ENCODE measurements at regions not wholly inside any gene's neighbourhood (a gene's known extent, or its start where the extent isn't known, plus 50 kb on each side); places are given as distances from the start of the nearest gene placed in this dataset.
"Not testable (repeated sequence)": the region's sequence is repeated elsewhere in the genome, so short reads cannot be mapped to it uniquely, and the experiment has no call there.

DNA sequence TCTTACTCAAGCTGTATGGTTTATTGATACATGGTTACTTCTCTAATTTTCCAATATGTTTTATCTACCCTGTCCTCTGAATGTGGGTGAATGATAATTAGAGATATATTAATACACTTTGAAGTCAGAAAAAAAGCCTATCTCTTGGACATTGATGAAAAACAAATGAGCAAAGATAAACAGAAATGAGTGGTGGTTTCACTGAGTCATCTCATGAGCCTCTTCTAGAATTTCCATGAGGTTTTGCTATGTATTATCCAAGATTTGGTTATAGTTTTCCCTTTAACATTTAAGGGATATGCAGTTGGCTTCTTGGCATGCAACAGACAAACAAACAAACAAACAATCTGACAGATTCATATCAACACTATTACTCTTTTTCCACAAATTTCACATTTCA is 586.8 kb downstream of the RFPL4B start:
- DNase-seq (ENCODE audit: low read depth in 2 of 2): no peak

DNA sequence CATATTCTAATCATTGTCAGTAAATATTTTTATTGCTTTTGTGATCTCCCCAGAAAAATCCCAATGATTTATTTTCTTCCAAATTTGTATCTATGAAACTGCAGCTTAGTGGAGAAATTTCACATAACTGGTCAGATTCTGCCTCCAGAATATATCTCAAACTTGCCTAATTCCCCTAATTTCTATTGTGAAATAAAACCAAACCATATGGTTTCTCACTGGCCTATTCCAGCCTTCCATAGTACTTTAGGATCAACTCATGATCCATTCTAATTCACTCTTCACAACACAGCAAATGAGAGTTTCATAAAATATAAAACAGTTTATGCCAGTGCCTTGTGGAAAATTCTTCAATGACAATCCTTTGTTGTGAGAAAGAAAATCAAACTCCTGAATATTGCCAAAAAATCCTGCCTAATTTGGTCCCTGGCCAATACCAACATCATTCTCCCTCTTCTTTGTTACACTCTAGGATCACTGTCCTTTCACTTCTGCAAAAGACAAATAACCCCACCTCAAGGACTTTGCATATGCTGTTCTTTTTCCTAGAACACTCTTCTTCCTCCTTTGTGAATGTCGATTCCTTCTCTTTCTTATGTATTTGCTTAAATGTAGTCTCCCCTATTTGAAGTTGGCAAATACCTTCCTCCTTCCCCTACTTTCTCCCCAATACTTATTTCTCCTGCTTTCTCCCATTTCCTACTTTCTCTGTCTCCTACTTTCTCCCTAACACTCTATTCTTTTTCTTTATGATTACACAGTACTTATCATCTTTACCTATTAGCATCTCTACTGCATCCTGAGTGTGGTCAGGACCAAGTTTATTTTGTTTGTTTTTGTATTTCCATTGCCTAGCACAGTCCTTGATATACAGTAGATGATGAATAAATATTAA is 587.5 kb downstream of the RFPL4B start:
- DNase-seq (ENCODE audit: low read depth in 2 of 2): no peak

DNA sequence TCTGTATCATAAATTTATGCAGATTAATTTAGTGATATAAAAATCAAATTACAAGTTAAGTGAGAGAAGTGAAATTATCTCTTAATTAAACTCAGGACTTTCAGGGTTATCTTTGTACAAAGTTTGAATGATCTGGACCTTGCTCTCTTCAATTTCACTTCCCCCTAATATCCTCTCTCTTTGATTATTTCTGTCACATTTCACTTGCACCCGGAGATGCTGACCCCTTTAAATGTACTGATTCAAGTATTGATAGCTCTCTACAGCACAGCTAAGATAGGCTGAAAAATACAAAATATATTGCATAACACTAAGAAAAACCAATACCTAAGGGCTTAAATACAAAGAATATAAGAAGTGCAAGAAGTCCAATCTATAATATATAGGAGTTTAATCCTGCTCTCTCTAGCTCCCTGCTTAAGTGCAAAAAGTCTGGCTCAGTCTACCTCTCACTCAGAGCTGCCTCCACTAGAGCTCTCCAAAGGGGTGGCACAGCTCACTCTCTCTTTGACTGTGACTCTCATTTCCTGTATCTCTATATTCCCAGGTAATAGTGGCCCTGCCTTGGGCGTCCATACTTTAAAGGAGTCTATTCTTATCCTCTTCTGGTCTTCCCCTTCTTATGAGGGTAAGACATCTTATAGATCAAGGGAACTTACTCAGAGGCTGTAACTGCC is 588.4 kb downstream of the RFPL4B start:
- DNase-seq (ENCODE audit: low read depth in 2 of 2): no peak

DNA sequence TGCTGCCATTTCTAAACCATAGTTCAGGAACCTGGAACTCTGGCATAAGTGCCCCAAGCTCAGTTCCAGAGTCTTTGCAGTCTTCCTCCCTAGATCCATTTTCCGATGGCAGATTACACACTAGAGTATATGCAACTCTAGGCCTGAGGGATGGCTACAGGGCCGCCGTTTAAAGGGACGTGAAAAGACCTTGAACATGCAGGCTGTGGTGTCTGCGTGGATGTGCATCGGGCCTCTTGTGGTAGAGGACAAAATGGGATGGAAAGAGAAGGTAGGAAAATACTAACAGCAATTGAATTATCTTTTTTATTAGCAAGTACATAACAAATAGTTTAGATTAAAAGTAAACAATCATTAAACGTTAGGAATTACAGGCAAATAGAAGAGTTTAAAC is 588.9 kb downstream of the RFPL4B start:
- DNase-seq (ENCODE audit: low read depth in 2 of 2): no peak

DNA sequence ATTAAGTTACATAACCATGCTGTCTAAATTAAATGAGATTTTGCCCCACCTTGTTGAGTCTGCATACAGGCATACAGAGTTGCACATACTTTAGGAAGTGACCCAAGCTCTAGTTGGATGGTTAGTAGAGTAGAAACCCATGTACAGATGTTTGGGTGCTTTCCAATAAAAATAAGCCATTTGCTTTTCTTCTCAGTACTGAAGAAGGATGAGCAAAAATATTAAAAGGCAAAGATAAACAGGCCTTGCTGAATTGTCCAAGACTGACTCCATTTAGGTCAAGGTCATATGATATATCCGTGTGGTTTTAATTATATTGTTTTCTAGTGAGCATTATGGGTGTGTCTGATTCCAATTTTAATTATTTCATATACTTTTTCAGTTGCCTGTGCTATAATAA is 589.4 kb downstream of the RFPL4B start:
- DNase-seq (ENCODE audit: low read depth in 2 of 2): no peak

DNA sequence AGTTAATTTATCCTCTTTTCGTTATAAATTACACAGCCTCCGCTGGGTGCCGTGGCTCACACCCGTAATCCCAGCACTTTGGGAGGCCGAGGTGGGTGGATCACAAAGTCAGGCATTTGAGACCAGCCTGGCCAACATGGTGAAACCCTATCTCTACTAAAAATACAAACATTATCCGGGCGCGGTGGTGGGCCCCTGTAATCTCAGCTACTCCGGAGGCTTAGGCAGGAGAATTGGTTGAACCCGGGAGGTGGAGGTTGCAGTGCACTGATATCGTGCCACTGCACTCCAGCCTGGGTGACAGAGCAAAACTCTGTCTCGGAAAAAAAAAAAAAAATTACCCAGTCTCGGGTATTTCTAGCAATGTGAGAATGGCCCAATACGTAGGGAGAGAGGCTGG is 590.6 kb downstream of the RFPL4B start:
- DNase-seq (ENCODE audit: low read depth in 2 of 2): not testable (repeated sequence)

DNA sequence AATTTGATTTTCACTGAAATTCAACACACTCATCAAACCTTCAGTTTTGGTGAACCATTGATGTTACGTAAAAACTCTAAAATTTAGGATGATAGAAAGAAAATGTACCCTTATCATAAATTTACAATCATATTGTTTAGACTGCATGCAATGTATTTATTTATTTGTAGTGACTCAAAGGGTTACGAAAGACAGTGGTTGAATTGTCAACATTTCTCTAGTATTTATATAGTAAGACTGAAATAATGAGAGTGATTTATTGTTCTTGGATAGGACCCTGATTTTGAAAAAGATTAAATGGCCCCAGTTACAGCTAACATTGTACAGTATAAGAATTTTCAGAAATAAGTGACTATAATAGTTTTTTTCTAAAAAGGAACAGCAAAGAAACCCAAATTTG is 591.5 kb downstream of the RFPL4B start:
- no peak for DNase-seq (ENCODE audit: low read depth in 2 of 2)

DNA sequence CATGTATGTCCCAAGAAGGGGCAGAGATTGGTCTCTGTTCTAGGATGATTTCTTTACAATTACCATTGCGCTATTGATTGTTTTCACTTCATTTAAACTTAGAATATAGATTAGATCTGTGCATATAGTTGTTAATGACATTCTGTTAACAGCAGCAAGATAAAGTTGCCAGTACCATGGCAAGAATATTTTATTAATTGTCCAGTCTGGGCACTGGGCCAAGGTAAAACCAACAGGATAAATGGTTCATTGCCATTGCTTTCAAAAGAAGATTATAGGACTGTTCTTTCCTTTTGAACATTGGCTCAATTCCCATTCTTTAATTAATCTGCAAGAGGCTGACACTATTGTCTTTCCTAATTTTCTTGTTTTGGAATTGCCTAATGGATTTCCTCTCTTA is 592.4 kb downstream of the RFPL4B start:
- no peak for DNase-seq (ENCODE audit: low read depth in 2 of 2)

DNA sequence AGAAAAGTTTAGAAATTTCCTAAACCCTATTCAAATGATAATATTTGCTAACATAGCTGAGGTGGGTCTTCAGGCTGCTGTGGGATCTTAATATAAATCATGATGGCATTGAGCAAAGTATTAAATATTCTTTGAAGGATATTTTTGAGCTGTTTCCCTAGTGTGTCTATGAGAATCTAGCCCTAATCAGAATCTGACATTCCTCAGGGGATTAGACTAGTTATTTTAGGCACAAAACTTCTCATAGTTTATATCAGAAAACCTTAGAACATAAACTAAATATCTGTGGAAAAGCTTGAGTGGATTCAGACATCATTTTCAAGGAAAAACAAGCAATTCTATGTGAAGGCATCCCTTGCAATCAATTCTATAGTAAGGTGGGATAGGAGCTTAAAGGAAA is 594.5 kb downstream of the RFPL4B start:
- DNase-seq (ENCODE audit: low read depth in 2 of 2): no peak

DNA sequence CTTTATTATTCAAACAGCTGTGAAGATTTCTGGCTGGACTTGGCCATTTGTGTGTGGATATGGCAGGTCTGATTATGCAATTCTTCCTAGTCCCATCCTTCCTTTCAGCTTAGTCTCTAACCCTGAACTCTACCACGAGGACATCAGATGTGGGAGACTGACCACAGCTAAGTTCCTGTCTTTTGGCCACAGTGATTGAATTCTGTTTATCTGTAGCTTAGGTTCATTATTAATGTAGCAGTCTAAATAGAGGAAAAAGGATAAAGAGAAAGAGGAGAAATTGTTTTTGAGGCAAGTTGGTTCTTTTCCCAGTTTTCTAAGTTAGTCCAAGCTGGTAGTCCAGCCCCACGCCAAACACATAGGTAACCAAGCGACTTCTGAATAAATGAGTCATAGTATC is 598.9 kb downstream of the RFPL4B start:
- no peak for DNase-seq (ENCODE audit: low read depth in 2 of 2)

DNA sequence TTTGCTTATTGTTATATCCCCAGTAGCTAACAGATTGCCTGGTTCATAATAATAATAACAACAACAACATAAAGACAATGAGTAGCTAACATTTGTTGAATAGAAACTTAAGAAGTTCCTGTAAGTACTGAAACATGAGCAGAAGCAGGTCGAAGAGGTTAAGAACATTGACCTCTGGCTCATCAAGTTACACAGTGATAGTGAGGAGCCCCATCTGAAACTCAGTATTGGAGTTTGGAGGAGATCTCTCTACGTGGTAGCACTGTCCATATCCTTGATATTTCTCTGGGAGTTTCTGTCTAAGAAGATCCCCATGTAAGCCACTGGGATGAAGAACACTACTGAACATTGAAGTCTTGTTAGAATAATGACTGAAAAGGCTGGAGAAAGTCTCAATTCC is 600.4 kb downstream of the RFPL4B start:
- no peak for DNase-seq (ENCODE audit: low read depth in 2 of 2)

DNA sequence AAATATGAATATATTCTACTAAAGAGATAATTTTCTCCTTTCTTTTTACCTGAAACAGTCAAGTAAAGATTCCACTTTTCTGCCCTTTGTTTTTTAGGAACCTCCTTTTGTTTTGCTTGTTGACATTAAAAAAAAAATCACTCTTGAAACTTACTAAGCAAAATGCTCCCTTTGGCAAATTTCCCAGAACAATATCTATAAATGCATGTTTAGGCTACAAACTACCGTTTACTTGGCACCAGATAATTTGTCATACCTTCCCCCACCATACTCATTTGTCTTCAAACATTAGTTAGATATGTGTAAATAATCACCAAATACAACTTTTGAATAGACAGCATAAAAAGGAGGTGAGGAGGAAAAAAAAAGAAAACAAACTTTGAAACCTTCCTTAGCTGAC is 604.7 kb downstream of the RFPL4B start:
- DNase-seq (ENCODE audit: low read depth in 2 of 2): no peak

DNA sequence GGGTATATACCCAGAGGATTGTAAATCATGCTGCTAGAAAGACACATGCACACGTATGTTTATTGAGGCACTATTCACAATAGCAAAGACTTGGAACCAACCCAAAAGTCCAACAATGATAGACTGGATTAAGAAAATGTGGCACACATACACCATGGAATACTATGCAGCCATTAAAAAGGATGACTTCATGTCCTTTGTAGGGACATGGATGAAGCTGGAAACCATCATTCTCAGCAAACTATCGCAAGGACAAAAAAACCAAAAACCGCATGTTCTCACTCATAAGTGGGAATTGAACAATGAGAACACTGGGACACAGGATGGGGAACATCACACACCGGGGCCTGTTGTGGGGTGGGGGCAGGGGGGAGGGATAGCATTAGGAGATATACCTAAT is 608.6 kb downstream of the RFPL4B start:
- DNase-seq (ENCODE audit: low read depth in 2 of 2): not testable (repeated sequence)

DNA sequence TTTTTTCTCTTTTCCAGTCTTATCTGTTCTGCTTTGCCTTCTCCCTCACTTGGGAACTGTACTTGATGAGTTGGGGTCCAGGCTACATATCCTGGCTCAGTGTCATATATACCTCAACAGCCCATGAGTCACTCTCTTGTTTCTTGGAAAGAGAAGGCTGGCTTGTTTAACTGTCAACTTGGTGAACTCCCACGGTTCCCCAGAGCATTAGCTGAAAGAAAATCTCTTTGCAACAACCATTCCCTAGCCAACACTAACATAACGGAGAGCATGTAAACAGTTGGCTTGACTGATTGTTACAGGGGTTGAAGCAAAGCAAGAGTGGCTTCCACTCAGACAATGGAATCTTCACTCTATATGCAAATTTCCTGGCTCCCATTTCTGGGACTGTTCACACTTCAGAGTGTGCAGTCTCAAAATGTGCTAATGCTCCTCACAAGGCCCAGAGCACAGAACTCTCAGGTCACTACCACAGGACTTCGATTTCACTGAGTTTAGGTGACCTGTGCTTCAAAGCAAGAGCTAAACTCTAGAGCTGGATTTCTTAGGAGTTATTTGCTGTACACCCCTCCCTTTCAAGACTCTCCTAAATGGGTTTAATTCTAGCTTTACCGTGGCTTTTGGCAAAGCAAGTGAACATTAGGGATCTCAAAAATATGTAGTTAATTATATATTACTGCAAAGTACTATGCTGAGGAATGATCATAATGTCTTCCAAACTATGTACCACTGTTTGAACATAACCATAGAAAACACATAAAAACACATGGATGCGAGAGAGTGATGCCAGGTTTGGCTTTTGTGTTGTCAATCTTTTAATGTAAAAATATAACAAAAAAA is 609.8 kb downstream of the RFPL4B start:
- DNase-seq (ENCODE audit: low read depth in 2 of 2): no peak

DNA sequence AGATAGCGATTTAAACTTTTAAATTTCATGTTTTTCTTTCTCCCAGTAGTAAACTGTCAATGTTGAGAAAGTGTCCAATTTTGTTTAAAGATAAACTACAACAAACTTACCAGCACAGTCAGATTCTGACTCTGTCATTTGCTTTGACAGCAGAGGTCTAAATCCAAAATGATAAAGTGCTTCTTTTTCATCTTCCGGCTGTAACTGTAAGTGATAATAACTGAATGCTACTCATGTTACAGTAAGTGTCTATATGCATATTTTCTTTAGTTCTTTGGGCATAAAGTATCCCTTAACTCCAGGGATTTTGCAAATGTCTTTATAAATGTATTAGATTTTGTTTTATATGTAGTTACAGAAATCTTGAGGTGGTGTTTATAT is 610.4 kb downstream of the RFPL4B start:
- DNase-seq (ENCODE audit: low read depth in 2 of 2): no peak

DNA sequence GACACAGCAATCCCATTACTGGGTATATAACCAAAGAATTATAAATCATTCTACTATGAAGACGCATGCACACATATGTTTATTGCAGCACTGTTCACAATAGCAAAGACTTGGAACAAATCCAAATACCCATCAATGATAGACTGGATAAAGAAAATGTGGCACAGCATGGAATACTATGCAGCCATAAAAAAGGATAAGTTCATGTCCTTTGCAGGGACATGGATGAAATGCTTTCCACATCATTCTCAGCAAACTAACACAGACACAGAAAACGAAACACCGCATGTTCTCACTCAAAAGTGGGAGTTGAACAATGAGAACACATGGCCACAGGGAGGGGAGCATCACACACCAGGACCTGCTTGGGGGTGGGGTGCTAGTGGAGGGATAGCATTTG is 613.0 kb downstream of the RFPL4B start:
- DNase-seq (ENCODE audit: low read depth in 2 of 2): not testable (repeated sequence)

DNA sequence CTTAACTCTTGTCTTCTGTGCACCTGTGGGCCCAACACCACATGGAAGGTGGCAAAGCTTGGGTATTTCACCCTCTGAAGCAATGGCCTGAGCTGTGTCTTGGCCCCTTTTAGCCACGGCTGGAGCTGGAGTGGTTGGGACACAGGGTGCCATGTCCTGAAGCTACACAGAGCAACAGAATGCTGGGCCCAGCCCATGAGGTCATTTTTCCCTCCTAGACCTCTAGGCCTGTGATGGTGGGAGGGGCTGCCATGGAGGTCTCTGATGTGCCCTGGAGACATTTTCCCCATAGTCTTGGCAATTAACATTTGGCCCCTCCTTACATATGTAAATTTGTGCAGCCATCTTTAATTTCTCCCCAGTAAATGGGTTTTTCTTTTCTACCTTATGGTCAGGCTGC is 620.8 kb downstream of the RFPL4B start:
- DNase-seq (ENCODE audit: low read depth in 2 of 2): no peak

DNA sequence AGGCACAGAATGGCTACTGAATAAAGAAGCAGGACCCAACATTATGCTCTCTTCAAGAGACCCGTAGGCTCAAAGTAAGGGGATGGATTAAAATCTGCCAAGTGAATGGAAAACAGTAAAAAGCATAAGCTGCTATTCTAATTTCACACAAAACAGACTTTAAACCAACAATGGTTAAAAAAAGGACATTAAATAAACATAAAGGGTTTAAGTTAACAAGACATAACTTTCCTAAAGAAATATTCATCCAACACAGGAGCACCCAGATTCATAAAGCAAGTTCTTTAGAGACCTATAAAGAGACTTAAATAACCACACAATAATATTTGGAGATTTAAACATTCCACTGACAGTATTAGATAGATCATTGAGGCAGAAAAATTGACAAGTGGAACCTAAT is 624.5 kb downstream of the RFPL4B start:
- no peak for DNase-seq (ENCODE audit: low read depth in 2 of 2)

DNA sequence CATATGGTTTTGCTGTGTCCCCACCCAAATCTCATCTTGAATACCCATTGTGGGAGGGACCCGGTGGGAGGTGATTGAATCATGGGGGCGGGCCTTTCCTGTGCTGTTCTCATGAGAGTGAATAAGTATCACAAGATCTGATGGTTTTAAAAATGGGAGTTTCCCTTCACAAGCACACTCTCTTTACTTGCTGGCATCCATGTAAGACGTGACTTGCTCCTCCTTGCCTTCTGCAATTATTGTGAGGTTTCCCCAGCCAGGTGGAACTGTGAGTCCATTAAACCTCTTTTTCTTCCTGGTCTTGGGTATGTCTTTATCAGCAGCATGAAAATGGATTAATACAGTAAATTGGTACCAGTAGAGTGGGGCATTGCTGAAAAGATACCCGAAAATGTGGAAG is 627.8 kb downstream of the RFPL4B start:
- DNase-seq (ENCODE audit: low read depth in 2 of 2): not testable (repeated sequence)

DNA sequence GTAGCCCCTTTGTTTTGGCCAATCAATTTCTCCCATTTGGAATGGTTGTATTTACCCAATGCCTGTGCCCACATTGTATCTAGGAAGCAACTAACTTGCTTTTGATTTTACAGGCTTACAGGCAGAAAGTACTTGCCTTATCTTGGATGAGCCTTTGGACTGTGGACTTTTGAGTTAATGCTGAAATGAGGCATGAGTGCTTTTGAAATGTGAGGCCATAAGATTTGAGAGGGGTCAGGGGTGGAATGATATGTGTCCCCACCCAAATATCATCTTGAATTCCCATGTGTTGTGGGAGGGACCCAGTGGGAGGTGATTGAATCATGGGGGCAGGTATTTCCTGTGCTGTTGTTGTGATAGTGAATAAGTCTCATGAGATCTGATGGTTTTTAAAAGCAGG is 629.4 kb downstream of the RFPL4B start:
- not testable (repeated sequence) for DNase-seq (ENCODE audit: low read depth in 2 of 2)

DNA sequence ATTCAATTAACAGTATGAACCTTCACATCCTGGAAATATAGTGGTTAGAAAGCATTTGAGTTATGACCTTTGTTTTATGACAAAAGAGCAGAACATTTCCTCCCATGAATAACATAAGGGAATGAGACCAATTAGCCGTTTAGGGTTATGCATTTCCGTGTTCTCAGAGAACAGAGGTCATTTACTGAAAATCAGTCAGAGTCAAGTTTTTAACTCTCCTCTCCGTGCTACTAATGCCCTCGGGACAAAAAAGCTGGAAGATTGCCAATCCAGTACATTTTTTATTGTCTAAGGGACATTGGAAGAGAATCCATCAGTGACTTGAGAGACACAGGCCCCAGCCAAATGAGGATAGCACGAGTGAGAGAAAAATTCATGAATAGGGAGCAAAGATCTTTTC is 632.7 kb downstream of the RFPL4B start:
- no peak for DNase-seq (ENCODE audit: low read depth in 2 of 2)

DNA sequence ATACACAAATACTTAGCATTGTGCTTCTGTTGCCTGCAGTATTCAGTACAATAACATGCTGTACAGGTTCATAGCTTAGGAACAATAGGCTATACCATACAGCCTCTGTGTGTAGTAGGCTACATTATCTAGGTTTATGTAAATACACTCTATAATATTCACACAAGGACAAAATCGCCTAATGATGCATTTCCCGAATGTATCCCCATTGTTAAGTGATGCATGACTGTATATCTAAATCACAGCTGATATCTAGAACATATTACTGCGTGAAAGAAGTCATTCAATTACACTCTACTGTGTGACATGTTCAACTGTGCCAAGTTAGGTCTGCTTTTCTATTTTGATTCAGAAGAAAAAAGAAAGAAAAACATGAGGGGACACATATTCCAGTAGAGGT is 633.5 kb downstream of the RFPL4B start:
- no peak for DNase-seq (ENCODE audit: low read depth in 2 of 2)
